ENCODE measurements at regions not wholly inside any gene's neighbourhood (a gene's known extent, or its start where the extent isn't known, plus 50 kb on each side); places are given as distances from the start of the nearest gene placed in this dataset.
A peak's percentile ranks its signal among the peaks of the same experiment; 100 is the strongest.

- DNase-seq (ENCODE audit: extremely low spot score): peak; percentile 25
- ChIA-PET POLR2A (no interaction called here), CTCF (interaction anchor here (0.8 to 1.1 kb wide), 3 partner anchors 20 to 25 kb away, joined by 3 read pairs; no protein-coding TSS in a partner anchor)
- no peak for TF ChIP-seq CTCF (IDR thresholded peaks at IDR 0.05; ENCODE audit: control extremely low read depth, extremely low read depth, low read depth, missing control alignments)
Observed at GRCh38 chr13:76745261-76746200, 140.7 kb downstream of the KCTD12 start.

DNA sequence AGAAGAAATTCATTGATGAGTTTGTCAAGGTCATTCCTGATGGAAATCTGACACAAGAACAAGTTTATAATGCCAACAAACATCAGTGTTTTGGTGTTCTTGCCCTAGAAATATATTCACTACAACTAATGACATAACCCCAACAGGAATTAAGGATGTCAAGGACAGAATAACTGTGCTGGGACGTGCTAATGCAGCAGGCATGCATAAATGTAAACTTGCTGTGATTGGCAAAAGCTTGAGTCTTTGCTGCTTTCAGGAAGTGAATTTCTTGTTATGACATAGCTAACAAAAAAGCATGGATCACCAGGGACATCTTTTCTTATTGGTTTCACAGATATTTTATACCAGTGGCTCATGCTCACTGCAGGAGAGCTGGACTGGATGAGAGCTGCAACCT, 144.6 kb downstream of the KCTD12 start:
- no peak for TF ChIP-seq CTCF (IDR thresholded peaks at IDR 0.05; ENCODE audit: control extremely low read depth, extremely low read depth, low read depth, missing control alignments)
- POLR2A ChIA-PET: no interaction called here
- CTCF ChIA-PET: interaction anchor here (1.0 kb wide), 1 partner anchor 12 kb away, joined by 3 read pairs; no protein-coding TSS in a partner anchor
- DNase-seq (ENCODE audit: extremely low spot score): no peak

DNA sequence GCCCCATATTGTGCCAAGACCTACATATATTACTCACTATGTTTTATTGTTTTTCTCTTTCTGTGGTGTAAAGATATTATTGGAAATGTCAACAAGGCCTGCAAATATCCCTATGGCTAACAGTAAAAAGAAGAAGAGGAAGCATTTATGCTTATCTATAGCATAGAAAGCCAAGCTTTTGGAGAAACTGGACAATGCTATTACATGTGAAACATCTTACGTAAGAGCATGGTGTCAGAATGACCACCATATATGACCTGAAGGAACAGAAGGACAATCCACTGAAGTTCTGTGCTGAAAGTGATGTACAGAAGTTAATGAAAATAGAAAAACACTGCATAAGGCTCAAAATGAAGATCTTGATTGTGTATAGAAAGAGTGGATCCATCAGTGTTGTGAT, 145.2 kb downstream of the KCTD12 start:
- ChIA-PET POLR2A (no interaction called here), CTCF (no interaction called here)
- DNase-seq (ENCODE audit: extremely low spot score): no peak
- no peak for TF ChIP-seq CTCF (IDR thresholded peaks at IDR 0.05; ENCODE audit: control extremely low read depth, extremely low read depth, low read depth, missing control alignments)

DNA sequence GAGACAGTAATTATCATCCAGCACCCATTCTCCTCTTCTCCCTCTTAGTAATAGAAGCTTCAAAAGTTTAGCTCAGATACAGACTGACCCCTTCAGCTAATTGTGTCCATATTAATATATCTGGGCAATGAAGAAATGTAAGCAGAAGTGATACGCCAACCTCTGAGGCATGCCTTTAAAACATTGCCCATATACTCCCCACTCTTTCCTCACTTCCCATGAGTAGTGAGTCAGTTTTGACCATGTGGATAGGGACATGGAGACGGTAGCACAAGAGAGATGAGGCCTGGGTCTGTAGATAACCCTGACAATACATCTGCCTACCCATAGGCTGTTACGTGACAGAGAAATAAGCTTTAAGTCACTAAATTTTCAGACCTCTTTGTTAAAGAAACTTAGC, 147.6 kb downstream of the KCTD12 start:
- POLR2A ChIA-PET: no interaction called here
- CTCF ChIA-PET: interaction anchor here (1.0 to 1.4 kb wide), 3 partner anchors 15 to 147 kb away, joined by 3 to 7 read pairs (median 3); no protein-coding TSS in a partner anchor
- no peak for TF ChIP-seq CTCF (IDR thresholded peaks at IDR 0.05; ENCODE audit: control extremely low read depth, extremely low read depth, low read depth, missing control alignments)
- DNase-seq (ENCODE audit: extremely low spot score): no peak

DNA sequence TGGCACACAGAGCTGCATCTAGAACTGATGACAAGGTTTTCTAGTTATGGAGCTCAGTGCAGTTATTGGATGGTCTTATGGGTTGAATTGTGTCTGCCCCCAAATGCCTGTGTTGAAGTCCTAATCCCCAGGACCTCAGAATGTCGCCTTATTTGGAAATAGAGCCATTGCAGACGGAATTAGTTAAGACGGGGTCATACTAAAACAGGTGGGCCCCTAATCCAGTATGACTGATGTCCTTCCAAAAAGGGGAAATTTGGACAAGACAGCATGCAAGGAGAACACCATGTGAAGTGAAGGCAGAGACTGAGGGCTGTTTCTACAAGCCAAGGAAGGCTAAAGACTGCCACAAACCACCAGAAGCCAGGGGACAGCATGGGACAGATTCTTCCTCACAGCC, 148.7 kb downstream of the KCTD12 start:
- ChIA-PET POLR2A (no interaction called here), CTCF (no interaction called here)
- no peak for DNase-seq (ENCODE audit: extremely low spot score)
- no peak for TF ChIP-seq CTCF (IDR thresholded peaks at IDR 0.05; ENCODE audit: control extremely low read depth, extremely low read depth, low read depth, missing control alignments)

DNA sequence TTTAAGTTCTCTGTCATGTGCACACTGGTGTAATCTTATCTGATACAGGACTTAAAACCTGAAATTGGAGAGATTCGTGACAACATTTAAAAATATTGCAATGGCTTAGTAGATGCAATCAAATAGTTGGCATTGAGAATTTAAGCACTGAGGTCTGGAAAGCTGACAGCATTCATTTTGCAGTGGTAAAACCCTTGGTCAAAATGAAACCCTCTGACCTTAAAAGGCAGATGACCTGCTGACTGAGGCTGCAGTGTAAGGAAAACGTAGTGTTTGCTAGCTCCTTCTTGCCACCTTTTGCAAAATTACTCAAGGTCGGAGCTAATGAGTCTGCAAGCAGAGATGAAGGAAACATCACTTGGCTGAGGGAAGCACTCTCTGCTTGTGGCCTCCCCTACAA, 150.6 kb downstream of the KCTD12 start:
- POLR2A ChIA-PET: no interaction called here
- DNase-seq (ENCODE audit: extremely low spot score): no peak
- CTCF ChIA-PET: no interaction called here
- TF ChIP-seq CTCF (IDR thresholded peaks at IDR 0.05; ENCODE audit: control extremely low read depth, extremely low read depth, low read depth, missing control alignments): no peak
